ENCODE measurements at regions not wholly inside any gene's neighbourhood (a gene's known extent, or its start where the extent isn't known, plus 50 kb on each side); places are given as distances from the start of the nearest gene placed in this dataset.

- no peak for TF ChIP-seq EZH2 (IDR thresholded peaks at IDR 0.05; ENCODE audit: insufficient read depth, poor library complexity, severe bottlenecking)
- no peak for TF ChIP-seq EZH2phosphoT487 (IDR thresholded peaks at IDR 0.05; ENCODE audit: insufficient read depth, low read depth)
- in situ Hi-C loops (cut with MboI) = no loop called here
- DNase-seq = no peak
- Histone ChIP-seq H3K27ac (no peak overlapping the region), H4K20me1 (ENCODE audit: insufficient read depth) (no peaks in the 10 kb centered on the region), H2AFZ (no peak overlapping the region), H3K4me3 (no peak overlapping the region), H3K4me2 (ENCODE audit: unreplicated experiment) (no peak overlapping the region), H3K9ac (no peak overlapping the region), H3K9me3 (ENCODE audit: low read depth) (no peaks in the 10 kb centered on the region), H3K27me3 (replicated peaks; ENCODE audit: insufficient read depth) (no peaks in the 10 kb centered on the region), H3F3A (ENCODE audit: insufficient read depth) (no peaks in the 10 kb centered on the region), H3K4me1 (ENCODE audit: insufficient read depth) (peaks cover 6% of the 10 kb centered on the region), H3K9me2 (ENCODE audit: insufficient read depth) (no peaks in the 10 kb centered on the region), H3K79me2 (ENCODE audit: insufficient read depth) (peaks cover 17% of the 10 kb centered on the region), H3K36me3 (ENCODE audit: low read depth) (no peaks in the 10 kb centered on the region)
- WGBS, 2 experiments (ENCODE audit: low coverage in 1 of 2, low lambda C conversion rate in 2 of 2, missing lambda C conversion rate in 2 of 2) = 89 to 92% methylated on average over 7 of the region's 7 CpGs
Measured at GRCh38 chr21:16258844-16259611, 529.2 kb downstream of the USP25 start.

GRCh38 chr21:16262091-16262490 lies 532.3 kb downstream of the USP25 start:
- no peak for TF ChIP-seq EZH2 (IDR thresholded peaks at IDR 0.05; ENCODE audit: insufficient read depth, poor library complexity, severe bottlenecking)
- TF ChIP-seq EZH2phosphoT487 (IDR thresholded peaks at IDR 0.05; ENCODE audit: insufficient read depth, low read depth) = no peak
- H3K9me2 ChIP-seq (ENCODE audit: insufficient read depth) = no peaks in the 10 kb centered on the region
- no peak for DNase-seq
- H3K36me3 ChIP-seq (ENCODE audit: low read depth) = no peaks in the 10 kb centered on the region
- H4K20me1 ChIP-seq (ENCODE audit: insufficient read depth) = no peaks in the 10 kb centered on the region
- no peak overlapping the region for H3K27ac ChIP-seq
- H2AFZ ChIP-seq = no peak overlapping the region
- no peaks in the 10 kb centered on the region for H3K27me3 ChIP-seq (replicated peaks; ENCODE audit: insufficient read depth)
- 0 out of 2 replicates have a peak, but pooled peaks cover 4% of the 10 kb centered on the region for H3F3A ChIP-seq (ENCODE audit: insufficient read depth)
- no peak overlapping the region for H3K4me2 ChIP-seq (ENCODE audit: unreplicated experiment)
- H3K4me1 ChIP-seq (ENCODE audit: insufficient read depth) = peaks cover 15% of the 10 kb centered on the region
- H3K9me3 ChIP-seq (ENCODE audit: low read depth) = no peaks in the 10 kb centered on the region
- no peak overlapping the region for H3K9ac ChIP-seq
- in situ Hi-C loops (cut with MboI) = no loop called here
- H3K79me2 ChIP-seq (ENCODE audit: insufficient read depth) = peaks cover 18% of the 10 kb centered on the region
- no peak overlapping the region for H3K4me3 ChIP-seq

GRCh38 chr21:16264319-16264718 lies 534.5 kb downstream of the USP25 start:
- in situ Hi-C loops (cut with MboI) = no loop called here
- H3K9me2 ChIP-seq (ENCODE audit: insufficient read depth) = no peaks in the 10 kb centered on the region
- H3K27me3 ChIP-seq (replicated peaks; ENCODE audit: insufficient read depth) = no peaks in the 10 kb centered on the region
- 0 out of 2 replicates have a peak, but pooled peaks cover 4% of the 10 kb centered on the region for H3F3A ChIP-seq (ENCODE audit: insufficient read depth)
- H3K36me3 ChIP-seq (ENCODE audit: low read depth) = no peaks in the 10 kb centered on the region
- H3K4me1 ChIP-seq (ENCODE audit: insufficient read depth) = peaks cover 15% of the 10 kb centered on the region
- peak overlapping the region; percentile 14 for H3K27ac ChIP-seq
- peak overlapping the region; percentile 84 for H3K4me2 ChIP-seq (ENCODE audit: unreplicated experiment)
- peak overlapping the region; percentile 64 for H3K4me3 ChIP-seq
- H4K20me1 ChIP-seq (ENCODE audit: insufficient read depth) = no peaks in the 10 kb centered on the region
- WGBS, 2 experiments (ENCODE audit: low coverage in 1 of 2, low lambda C conversion rate in 2 of 2, missing lambda C conversion rate in 2 of 2) = 12 to 13% methylated on average over 4 of the region's 4 CpGs
- peak overlapping the region; percentile 58 for H2AFZ ChIP-seq
- H3K79me2 ChIP-seq (ENCODE audit: insufficient read depth) = peaks cover 22% of the 10 kb centered on the region
- H3K9me3 ChIP-seq (ENCODE audit: low read depth) = no peaks in the 10 kb centered on the region
- no peak for TF ChIP-seq EZH2phosphoT487 (IDR thresholded peaks at IDR 0.05; ENCODE audit: insufficient read depth, low read depth)
- TF ChIP-seq EZH2 (IDR thresholded peaks at IDR 0.05; ENCODE audit: insufficient read depth, poor library complexity, severe bottlenecking) = no peak
- peak overlapping the region; percentile 54 for H3K9ac ChIP-seq
- peak; percentile 53 for DNase-seq

- Histone ChIP-seq H3K4me2 (ENCODE audit: unreplicated experiment) (no peak overlapping the region), H3K9me2 (ENCODE audit: insufficient read depth) (no peaks in the 10 kb centered on the region), H3K27ac (no peak overlapping the region), H3K4me3 (no peak overlapping the region), H3K79me2 (ENCODE audit: insufficient read depth) (peaks cover 11% of the 10 kb centered on the region; the same call in 1 of the 2 replicates), H3K36me3 (ENCODE audit: low read depth) (no peaks in the 10 kb centered on the region), H3K9me3 (ENCODE audit: low read depth) (no peaks in the 10 kb centered on the region), H3K4me1 (ENCODE audit: insufficient read depth) (peaks cover 8% of the 10 kb centered on the region; the same call in 1 of the 2 replicates), H3K9ac (no peak overlapping the region), H3F3A (ENCODE audit: insufficient read depth) (0 out of 2 replicates have a peak, but pooled peaks cover 3% of the 10 kb centered on the region), H3K27me3 (replicated peaks; ENCODE audit: insufficient read depth) (no peaks in the 10 kb centered on the region), H4K20me1 (ENCODE audit: insufficient read depth) (no peaks in the 10 kb centered on the region), H2AFZ (no peak overlapping the region)
- TF ChIP-seq EZH2phosphoT487 (IDR thresholded peaks at IDR 0.05; ENCODE audit: insufficient read depth, low read depth) (no peak), EZH2 (IDR thresholded peaks at IDR 0.05; ENCODE audit: insufficient read depth, poor library complexity, severe bottlenecking) (no peak)
- in situ Hi-C loops (cut with MboI) = no loop called here
- DNase-seq = no peak
- 91 to 97% methylated on average over 1 of the region's 1 CpG for WGBS, 2 experiments (ENCODE audit: low coverage in 1 of 2, low lambda C conversion rate in 2 of 2, missing lambda C conversion rate in 2 of 2)
Measured at GRCh38 chr21:16269476-16269875, 539.7 kb downstream of the USP25 start.

All from GM23248 (cell line).